CD14-positive monocyte (primary cell): ENCODE measurements at regions not wholly inside any gene's neighbourhood (a gene's known extent, or its start where the extent isn't known, plus 50 kb on each side); places are given as distances from the start of the nearest gene placed in this dataset.

Experiments
- DNase-seq, 3 donors: peaks; one replicate each; pipeline ENCODE4 v3.0.0-alpha.2; 2011 to 2022
- H2AFZ ChIP-seq: 2 replicates; pipeline ENCODE4 v1.6.0; 2012; ENCODE audit warnings: mild to moderate bottlenecking, low read depth, low read length, inconsistent platforms; ENCODE audit not compliant: insufficient read depth, poor library complexity, severe bottlenecking
- H3K27ac ChIP-seq, 2 donors: 1 replicate in 1 of 2; 2 replicates in 1 of 2; pipeline ENCODE4 v1.5.1; 2012 to 2013; ENCODE audit warnings: low read length in 2 of 2, control low read depth in 1 of 2, inconsistent platforms in 1 of 2, low read depth in 1 of 2, mild to moderate bottlenecking in 1 of 2
- H3K27me3 ChIP-seq, 2 donors: one replicate each; pipeline versions ENCODE4 v1.6.0 to v1.6.1; 2011 to 2013; ENCODE audit warnings: low read length in 2 of 2; ENCODE audit not compliant: control insufficient read depth in 2 of 2, insufficient read depth in 2 of 2
- H3K36me3 ChIP-seq, 2 donors: replicated peaks in 1 of 2; 1 replicate in 1 of 2; 2 replicates in 1 of 2; pipeline versions ENCODE4 v1.5.1 to v1.6.1; 2012 to 2013; ENCODE audit warnings: low read length in 2 of 2, control low read depth in 1 of 2, inconsistent platforms in 1 of 2, mild to moderate bottlenecking in 1 of 2; ENCODE audit not compliant: insufficient read depth in 2 of 2, control insufficient read depth in 1 of 2
- H3K4me1 ChIP-seq, 2 donors: 1 replicate in 1 of 2; 2 replicates in 1 of 2; pipeline versions ENCODE4 v1.5.1 to v1.6.1; 2012 to 2013; ENCODE audit warnings: low read length in 2 of 2, control low read depth in 1 of 2, inconsistent platforms in 1 of 2, mild to moderate bottlenecking in 1 of 2, moderate library complexity in 1 of 2; ENCODE audit not compliant: insufficient read depth in 2 of 2, control insufficient read depth in 1 of 2
- H3K4me2 ChIP-seq: replicated peaks from 2 replicates; pipeline ENCODE3; 2012; ENCODE audit warnings: low read length, moderate library complexity, mild to moderate bottlenecking; ENCODE audit not compliant: poor library complexity, severe bottlenecking; ENCODE audit errors: extremely low read depth
- H3K4me3 ChIP-seq, 3 experiments: fragments of 200-600 bp in 1 of 3; sonication (generic) in 1 of 3; replicated peaks in 1 of 3; 1 replicate in 2 of 3; 2 replicates in 1 of 3; pipeline ENCODE4 v1.5.1; 2011 to 2013; ENCODE audit warnings: low read length in 3 of 3, mild to moderate bottlenecking in 3 of 3, control low read depth in 2 of 3, low read depth in 2 of 3, inconsistent platforms in 1 of 3, moderate library complexity in 1 of 3
- H3K79me2 ChIP-seq: 2 replicates; pipeline ENCODE4 v1.6.0; 2012; ENCODE audit warnings: mild to moderate bottlenecking, control low read depth, inconsistent platforms, low read length, moderate library complexity; ENCODE audit not compliant: insufficient read depth
- H3K9ac ChIP-seq: 2 replicates; pipeline ENCODE4 v1.6.0; 2017; ENCODE audit warnings: low read length, mild to moderate bottlenecking; ENCODE audit not compliant: insufficient read depth, poor library complexity, severe bottlenecking
- H3K9me3 ChIP-seq, 2 donors: replicated peaks in 1 of 2; 1 replicate in 1 of 2; 2 replicates in 1 of 2; pipeline versions ENCODE4 v1.5.1 to v1.6.1; 2012 to 2013; ENCODE audit warnings: low read length in 2 of 2, control low read depth in 1 of 2; ENCODE audit not compliant: control insufficient read depth in 1 of 2, insufficient read depth in 1 of 2
- H4K20me1 ChIP-seq: 2 replicates; pipeline ENCODE4 v1.6.0; 2012; ENCODE audit warnings: mild to moderate bottlenecking, low read length, control low read depth, moderate library complexity; ENCODE audit not compliant: insufficient read depth
- H3K27ac Mint-ChIP-seq, 7 donors: one replicate each; pipeline ENCODE4 v1.8.0; 2020; ENCODE audit warnings: mild to moderate bottlenecking in 7 of 7, mixed read lengths in 7 of 7, moderate library complexity in 6 of 7, inconsistent platforms in 2 of 7
- H3K27me3 Mint-ChIP-seq, 3 donors: one replicate each; pipeline ENCODE4 v1.8.0; 2021 to 2022; ENCODE audit warnings: low read depth in 3 of 3, mild to moderate bottlenecking in 3 of 3, mixed read lengths in 3 of 3, moderate library complexity in 3 of 3, inconsistent platforms in 1 of 3
- H3K36me3 Mint-ChIP-seq, 2 donors: one replicate each; pipeline ENCODE4 v1.8.0; 2020; ENCODE audit warnings: mixed read lengths in 2 of 2, inconsistent platforms in 1 of 2, mild to moderate bottlenecking in 1 of 2
- H3K4me1 Mint-ChIP-seq: one replicate; pipeline ENCODE4 v1.8.0; 2020; ENCODE audit warnings: mild to moderate bottlenecking, mixed read lengths
- H3K4me3 Mint-ChIP-seq, 2 donors: one replicate each; pipeline ENCODE4 v1.8.0; 2020; ENCODE audit warnings: mild to moderate bottlenecking in 2 of 2, mixed read lengths in 2 of 2, moderate library complexity in 1 of 2
- H3K9me3 Mint-ChIP-seq, 7 donors: one replicate each; pipeline ENCODE4 v1.8.0; 2020 to 2022; ENCODE audit warnings: mixed read lengths in 7 of 7, mild to moderate bottlenecking in 6 of 7, moderate library complexity in 6 of 7, inconsistent platforms in 2 of 7
- CTCF ChIP-seq: fragments of 200-600 bp; IDR thresholded peaks from one replicate; pipeline ENCODE4 v1.8.0; 2022; ENCODE audit warnings: antibody characterized with exemption, mild to moderate bottlenecking
- WGBS: methylation state at CpG from one replicate; pipeline ENCODE4 v1.1.5; 2013; ENCODE audit warnings: missing lambda C conversion rate; ENCODE audit not compliant: insufficient coverage; 5-methylcytosine and 5-hydroxymethylcytosine counted together
- intact Hi-C, 2 donors: fragments of 100-400 bp; cut with micrococcal nuclease; formaldehyde crosslinking; loops; one replicate each; pipeline versions ENCODE4 v1.15.0 to v1.15.1; 2023

GRCh38 chr12:34398706-34399630 lies 376.7 kb downstream of the ALG10 start:
- H3K9ac ChIP-seq: no peak overlapping the region
- no peak for TF ChIP-seq CTCF
- no peaks in the 10 kb centered on the region for H3K36me3 Mint-ChIP-seq
- no peak overlapping the region for H3K27ac ChIP-seq
- H3K4me3 ChIP-seq: no peak overlapping the region
- H3K27me3 ChIP-seq: no peaks in the 10 kb centered on the region
- H3K9me3 Mint-ChIP-seq: peaks cover 65 to 96% (median 83%) of the 10 kb centered on the region in 7 donors
- no peaks in the 10 kb centered on the region for H3K79me2 ChIP-seq
- H3K36me3 ChIP-seq: no peaks in the 10 kb centered on the region
- intact Hi-C loops: no loop called here
- peak in 1 of 3 donors; percentile 1 for DNase-seq
- peaks cover 0 to 2% (median 0%) of the 10 kb centered on the region in 3 donors for H3K27me3 Mint-ChIP-seq
- peaks cover 100% of the 10 kb centered on the region in 2 donors for H3K9me3 ChIP-seq
- H3K4me1 ChIP-seq: no peaks in the 10 kb centered on the region
- H3K4me3 Mint-ChIP-seq: no peak overlapping the region
- 69% methylated on average over 31 of the region's 38 CpGs for WGBS
- H3K4me1 Mint-ChIP-seq: no peaks in the 10 kb centered on the region
- peak overlapping the region in 1 of 7 donors; percentile 46 for H3K27ac Mint-ChIP-seq
- no peak overlapping the region for H3K4me2 ChIP-seq
- no peaks in the 10 kb centered on the region for H4K20me1 ChIP-seq
- no peak overlapping the region for H2AFZ ChIP-seq

- H3K27ac Mint-ChIP-seq: peak overlapping the region in 1 of 7 donors; percentile 46
- Histone ChIP-seq H2AFZ (no peak overlapping the region), H3K36me3 (no peaks in the 10 kb centered on the region), H3K9ac (no peak overlapping the region), H3K79me2 (no peaks in the 10 kb centered on the region), H3K4me2 (no peak overlapping the region), H3K27ac (no peak overlapping the region), H3K4me1 (no peaks in the 10 kb centered on the region), H3K9me3 (peaks cover 100% of the 10 kb centered on the region in 2 donors), H3K4me3 (no peak overlapping the region), H4K20me1 (no peaks in the 10 kb centered on the region), H3K27me3 (no peaks in the 10 kb centered on the region)
- H3K27me3 Mint-ChIP-seq: peaks cover 0 to 2% (median 0%) of the 10 kb centered on the region in 3 donors
- intact Hi-C loops: no loop called here
- WGBS: 66% methylated on average over 23 of the region's 23 CpGs
- H3K36me3 Mint-ChIP-seq: no peaks in the 10 kb centered on the region
- no peaks in the 10 kb centered on the region for H3K4me1 Mint-ChIP-seq
- peaks cover 64 to 95% (median 82%) of the 10 kb centered on the region in 7 donors for H3K9me3 Mint-ChIP-seq
- no peak for TF ChIP-seq CTCF
- DNase-seq: no peak
- H3K4me3 Mint-ChIP-seq: no peak overlapping the region
Measured at GRCh38 chr12:34399631-34400410, 377.5 kb downstream of the ALG10 start.
